ENCODE measurements at regions not wholly inside any gene's neighbourhood (a gene's known extent, or its start where the extent isn't known, plus 50 kb on each side); places are given as distances from the start of the nearest gene placed in this dataset.

DNA sequence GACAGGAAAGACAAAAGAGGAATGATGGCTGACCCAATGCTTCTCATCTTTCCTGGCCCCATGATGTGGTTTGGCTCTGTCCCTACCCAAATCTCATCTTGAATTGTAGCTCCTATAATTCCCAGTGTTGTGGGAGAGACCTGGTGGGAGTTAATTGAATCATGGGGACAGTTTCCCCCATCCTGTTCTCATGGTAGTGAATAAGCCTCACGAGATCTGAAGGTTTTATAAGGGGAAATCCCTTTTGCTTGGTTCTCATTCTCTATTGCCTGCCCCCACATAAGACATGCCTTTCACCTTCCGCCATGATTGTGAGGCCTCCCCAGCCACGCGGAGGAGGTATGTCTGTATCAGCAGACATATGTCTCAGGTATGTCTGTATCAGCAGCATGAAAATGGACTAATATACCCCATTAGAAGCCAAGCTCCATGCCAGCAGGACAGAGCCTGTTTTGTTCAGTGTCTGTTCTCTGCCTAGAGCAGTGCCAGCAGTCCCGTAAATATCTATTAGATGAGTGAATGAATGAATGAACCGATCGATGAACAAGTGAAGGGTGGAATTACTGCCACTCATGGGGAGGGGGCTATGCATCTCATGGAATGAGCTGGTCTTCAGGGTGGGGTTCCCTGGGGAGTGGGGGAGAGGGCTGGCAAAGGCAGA, 304.4 kb downstream of the SOX9 start:
- Histone ChIP-seq H3K27me3 (no peaks in the 10 kb centered on the region), H3K9me3 (no peaks in the 10 kb centered on the region), H3K36me3 (no peaks in the 10 kb centered on the region), H3K4me1 (peaks cover 15% of the 10 kb centered on the region), H3K4me3 (no peak overlapping the region), H3K9ac (ENCODE audit: low read depth in 2 of 2, low read length in 2 of 2) (no peak overlapping the region), H3K27ac (no peak overlapping the region)
- DNase-seq, result no peak
- intact Hi-C loops (cut with DNase I), result loop anchor here (5.0 kb wide), 2 partner anchors 168 to 303 kb away; partner anchors contain the start of gene SOX9
- TF ChIP-seq CTCF (IDR thresholded peaks at IDR 0.05), result no peak

DNA sequence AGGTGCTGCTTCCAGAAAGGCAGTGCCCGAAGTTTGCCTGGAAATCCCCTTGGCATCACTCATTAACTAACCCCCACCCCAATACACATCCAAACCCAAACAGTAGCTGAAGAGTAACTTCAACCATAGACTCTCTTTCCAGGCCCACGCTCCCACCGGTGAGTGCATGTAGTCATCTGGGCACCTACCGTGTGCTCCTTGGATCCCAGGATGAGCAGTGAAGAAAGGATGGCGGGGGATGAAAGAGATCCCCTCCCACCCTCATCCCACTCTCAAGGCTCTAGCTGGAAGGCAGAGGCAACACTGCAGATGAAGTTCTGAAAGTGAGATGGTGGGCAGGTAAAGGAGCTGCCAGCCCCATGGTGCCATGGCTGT, 305.0 kb downstream of the SOX9 start:
- Histone ChIP-seq H3K9ac (ENCODE audit: low read depth in 2 of 2, low read length in 2 of 2) (no peak overlapping the region), H3K27ac (no peak overlapping the region), H3K4me1 (peaks cover 13% of the 10 kb centered on the region), H3K4me3 (no peak overlapping the region), H3K27me3 (no peaks in the 10 kb centered on the region), H3K36me3 (no peaks in the 10 kb centered on the region), H3K9me3 (no peaks in the 10 kb centered on the region)
- intact Hi-C loops (cut with DNase I), result loop anchor here (5.0 kb wide), 2 partner anchors 168 to 303 kb away; partner anchors contain the start of gene SOX9
- DNase-seq, result no peak
- no peak for TF ChIP-seq CTCF (IDR thresholded peaks at IDR 0.05)

DNA sequence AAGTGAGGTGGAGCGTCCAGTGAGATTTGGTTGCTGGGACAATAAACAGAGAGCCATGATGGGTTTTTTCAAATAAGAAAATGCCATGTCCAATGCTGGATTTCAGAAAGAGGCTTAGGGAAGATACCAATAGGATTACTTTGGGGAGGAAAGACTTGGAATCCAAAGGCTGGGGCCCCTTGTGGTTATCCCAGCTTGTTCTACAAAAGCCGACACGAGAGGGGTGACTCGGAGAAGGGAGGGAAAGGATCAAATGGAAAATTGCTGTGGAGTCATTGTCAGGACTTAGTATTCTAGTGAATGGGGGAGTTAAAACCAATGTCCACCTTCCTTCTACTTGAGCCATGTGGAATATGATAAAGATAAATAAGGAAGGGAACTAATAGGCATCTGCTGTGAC, 305.5 kb downstream of the SOX9 start:
- no peak overlapping the region for H3K9ac ChIP-seq (ENCODE audit: low read depth in 2 of 2, low read length in 2 of 2)
- H3K27ac ChIP-seq, result no peak overlapping the region
- H3K9me3 ChIP-seq, result no peaks in the 10 kb centered on the region
- no peak overlapping the region for H3K4me3 ChIP-seq
- intact Hi-C loops (cut with DNase I), result loop anchor here (5.0 kb wide), 2 partner anchors 169 to 304 kb away; partner anchors contain the start of gene SOX9
- TF ChIP-seq CTCF (IDR thresholded peaks at IDR 0.05), result no peak
- no peaks in the 10 kb centered on the region for H3K36me3 ChIP-seq
- H3K27me3 ChIP-seq, result no peaks in the 10 kb centered on the region
- H3K4me1 ChIP-seq, result peaks cover 14% of the 10 kb centered on the region
- DNase-seq, result no peak

- intact Hi-C loops (cut with DNase I), result loop anchor here (5.0 kb wide), 2 partner anchors 170 to 305 kb away; partner anchors contain the start of gene SOX9
- DNase-seq, result peak; percentile 89
- Histone ChIP-seq H3K36me3 (no peaks in the 10 kb centered on the region), H3K9me3 (no peaks in the 10 kb centered on the region), H3K4me1 (peaks cover 22% of the 10 kb centered on the region), H3K27ac (peak overlapping the region; percentile 74), H3K4me3 (no peak overlapping the region), H3K9ac (ENCODE audit: low read depth in 2 of 2, low read length in 2 of 2) (peak overlapping the region in 1 of 2 donors; percentile 49), H3K27me3 (no peaks in the 10 kb centered on the region)
- no peak for TF ChIP-seq CTCF (IDR thresholded peaks at IDR 0.05)
Measured at GRCh38 chr17:72426948-72427760, 306.3 kb downstream of the SOX9 start.

GRCh38 chr17:72427761-72428109, 306.9 kb downstream of the SOX9 start:
- peak overlapping the region in 1 of 2 donors; percentile 49 for H3K9ac ChIP-seq (ENCODE audit: low read depth in 2 of 2, low read length in 2 of 2)
- intact Hi-C loops (cut with DNase I), result loop anchor here (5.0 kb wide), 2 partner anchors 170 to 305 kb away; partner anchors contain the start of gene SOX9
- H3K27ac ChIP-seq, result peak overlapping the region; percentile 74

More at GRCh38 chr17:72427761-72428109, 306.9 kb downstream of the SOX9 start:
- Histone ChIP-seq H3K27me3 (no peaks in the 10 kb centered on the region), H3K9me3 (no peaks in the 10 kb centered on the region), H3K36me3 (no peaks in the 10 kb centered on the region), H3K4me3 (no peak overlapping the region), H3K4me1 (peaks cover 22% of the 10 kb centered on the region)
- no peak for DNase-seq
- no peak for TF ChIP-seq CTCF (IDR thresholded peaks at IDR 0.05)

All from colonic mucosa (tissue), 4 donors.